COLO668 (cell line): ENCODE measurements at regions not wholly inside any gene's neighbourhood (a gene's known extent, or its start where the extent isn't known, plus 50 kb on each side); places are given as distances from the start of the nearest gene placed in this dataset.

Source experiments
- DNase-seq: peaks from one replicate; lab custom pipeline; 2025; ENCODE audit not compliant: unreplicated experiment; lab: John Stamatoyannopoulos, UW

GRCh38 chr3:94258851-94259250 is 196.0 kb downstream of the NSUN3 start:
- DNase-seq, result no peak

DNA sequence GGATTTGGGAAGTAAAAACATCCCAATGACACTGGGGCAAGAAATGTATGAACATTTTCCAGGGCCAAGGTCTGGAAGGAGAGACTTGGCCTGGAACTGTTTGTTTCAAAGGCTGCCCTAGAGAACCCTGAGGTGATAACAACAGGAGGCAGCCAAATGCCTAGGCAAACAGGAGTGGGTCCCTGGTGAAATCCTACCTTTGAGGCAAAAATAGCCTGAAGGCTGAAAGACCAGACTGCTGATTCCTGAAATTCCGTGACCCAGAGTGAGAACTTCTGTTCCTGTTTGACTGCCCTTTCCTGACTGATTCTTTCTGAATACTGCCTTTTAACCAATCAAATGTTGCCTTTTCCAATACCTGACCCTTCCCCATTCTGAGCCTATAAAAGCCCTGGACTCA is 196.4 kb downstream of the NSUN3 start:
- no peak for DNase-seq

DNA sequence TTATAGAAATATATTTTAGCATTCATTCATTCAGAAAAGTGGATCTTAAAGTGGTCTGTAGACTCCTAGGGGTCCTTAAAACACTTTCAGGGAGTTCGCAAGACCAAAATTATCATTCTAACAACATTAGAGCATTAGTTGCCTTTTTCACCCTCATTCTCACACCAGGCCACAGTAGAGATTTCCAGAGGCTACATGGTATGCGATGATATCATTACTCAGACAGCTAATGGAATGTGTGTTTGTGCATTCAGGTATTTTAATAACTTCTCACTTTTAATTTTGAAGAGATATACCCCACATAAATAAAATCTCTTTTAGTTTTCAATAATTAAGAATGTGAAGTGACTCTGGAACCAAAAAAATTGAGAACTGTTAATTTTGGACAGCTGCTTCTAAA is 206.9 kb downstream of the NSUN3 start:
- DNase-seq, result no peak

DNA sequence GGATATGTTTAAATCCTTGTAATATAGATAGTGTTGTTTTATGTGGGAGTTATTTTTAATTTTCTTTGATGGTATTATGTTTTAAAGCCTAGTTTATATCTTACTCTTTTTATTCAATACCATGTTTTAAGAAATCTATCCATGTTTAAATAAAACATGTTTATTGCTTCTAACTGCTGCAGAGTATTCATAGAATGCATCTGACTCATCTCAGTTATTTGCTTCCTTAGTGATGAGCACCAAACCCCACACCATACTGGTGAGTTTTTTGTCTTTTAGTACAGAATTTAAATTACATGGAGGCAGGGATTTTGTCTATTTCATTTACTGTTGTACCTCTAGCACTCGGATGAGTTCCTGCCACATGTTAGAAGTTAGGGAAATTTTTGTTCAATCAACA is 209.2 kb downstream of the NSUN3 start:
- DNase-seq, result no peak

DNA sequence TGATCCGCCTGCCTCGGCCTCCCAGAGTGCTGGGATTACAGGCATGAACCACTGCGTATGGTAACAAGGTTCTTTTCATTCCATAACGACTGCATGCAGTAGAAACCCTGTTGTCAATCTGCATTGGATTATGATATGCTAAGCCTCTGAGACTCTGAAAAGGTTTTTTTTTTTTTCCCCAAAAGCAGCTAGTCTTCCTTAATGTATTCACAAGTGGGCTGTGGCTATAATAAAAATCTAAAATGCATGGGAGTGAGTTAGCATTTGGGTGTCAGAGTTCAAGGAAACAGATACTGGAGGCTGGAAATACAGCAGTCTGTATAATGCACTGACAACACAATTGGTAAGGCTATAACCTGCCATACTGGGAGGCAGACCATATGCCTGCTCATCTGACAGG is 218.1 kb downstream of the NSUN3 start:
- no peak for DNase-seq

GRCh38 chr3:94285872-94286271 is 223.0 kb downstream of the NSUN3 start:
- DNase-seq, result no peak

GRCh38 chr3:94291686-94292085 is 228.8 kb downstream of the NSUN3 start:
- no peak for DNase-seq

- DNase-seq, result no peak
These were observed 229.3 kb downstream of the NSUN3 start for GRCh38 chr3:94292151-94292550.

DNA sequence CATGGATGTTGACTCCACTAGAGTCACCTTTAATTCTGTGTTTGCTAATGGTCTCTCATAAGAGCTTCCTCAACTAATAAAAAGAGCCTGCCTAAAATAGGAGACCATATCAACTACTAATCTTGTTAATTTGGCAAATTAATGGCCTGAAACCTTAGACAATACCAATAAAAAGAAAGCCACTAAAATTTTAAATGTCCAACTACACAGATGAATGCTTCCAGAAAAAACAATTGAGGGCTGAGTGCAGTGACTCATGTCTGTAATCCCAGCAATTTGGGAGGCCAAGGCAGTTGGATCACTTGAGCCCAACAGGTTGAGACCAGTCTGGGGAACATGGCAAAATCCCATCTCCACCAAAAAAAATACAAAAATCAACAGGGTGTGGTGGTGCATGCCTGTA is 230.9 kb downstream of the NSUN3 start:
- no peak for DNase-seq

- no peak for DNase-seq
These were observed 231.9 kb downstream of the NSUN3 start for GRCh38 chr3:94294806-94295205.

DNA sequence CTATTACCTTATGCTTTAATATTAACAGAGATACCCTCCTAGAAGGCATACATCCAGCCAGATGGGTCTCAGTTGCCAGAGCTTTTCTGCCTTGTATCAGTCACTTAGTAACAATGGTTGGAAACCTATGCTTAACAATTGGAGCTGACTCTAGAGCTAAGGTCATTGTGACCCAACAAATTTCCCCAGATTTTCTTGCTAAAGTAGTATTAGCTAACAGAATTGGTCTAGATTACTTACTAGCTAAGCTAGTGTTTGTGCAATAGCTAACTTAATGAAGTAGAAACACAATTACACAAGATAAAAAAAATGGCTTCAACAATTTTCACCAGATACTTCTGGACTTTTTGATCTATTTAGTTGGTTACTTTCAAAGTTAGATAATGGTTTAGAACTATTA is 236.9 kb downstream of the NSUN3 start:
- no peak for DNase-seq

DNA sequence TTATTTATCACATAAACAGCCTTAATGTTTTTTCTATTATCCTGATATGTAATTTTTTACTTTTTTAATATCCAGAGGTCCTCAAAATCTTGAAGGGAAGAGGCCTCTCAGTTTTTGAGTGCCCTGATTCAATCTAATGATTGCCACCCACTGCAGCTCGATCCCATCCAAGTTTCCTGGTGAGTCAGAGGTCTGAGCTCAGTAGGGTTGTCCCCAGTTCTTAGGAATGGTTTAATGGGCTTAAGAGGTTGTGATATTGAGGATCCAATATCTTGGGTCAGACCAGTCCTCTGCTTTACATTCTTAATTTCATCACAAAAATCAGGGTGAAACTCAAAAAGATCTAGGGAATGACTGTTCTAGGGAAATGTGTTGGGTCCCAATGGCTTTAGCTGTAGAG is 238.5 kb downstream of the NSUN3 start:
- no peak for DNase-seq

DNA sequence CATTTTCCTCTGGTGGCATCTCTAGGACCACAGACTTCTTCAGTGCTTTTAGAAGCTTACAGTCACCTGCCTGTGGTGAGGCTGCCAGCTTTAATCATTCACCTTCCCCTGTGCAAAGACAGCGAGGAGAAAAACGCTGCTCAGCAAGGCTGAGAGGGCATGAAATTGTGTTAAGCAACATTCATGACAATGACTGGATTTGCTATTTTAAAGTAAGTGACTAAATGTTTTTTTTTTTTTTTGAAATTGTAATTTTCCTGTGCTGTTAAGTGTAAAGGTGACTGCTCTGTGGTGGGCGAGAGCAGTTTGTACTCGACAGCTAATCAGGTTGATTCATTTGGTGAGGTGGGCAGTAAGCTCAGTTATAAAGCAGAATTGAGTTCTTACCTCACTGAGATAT is 240.4 kb downstream of the NSUN3 start:
- DNase-seq, result no peak

DNA sequence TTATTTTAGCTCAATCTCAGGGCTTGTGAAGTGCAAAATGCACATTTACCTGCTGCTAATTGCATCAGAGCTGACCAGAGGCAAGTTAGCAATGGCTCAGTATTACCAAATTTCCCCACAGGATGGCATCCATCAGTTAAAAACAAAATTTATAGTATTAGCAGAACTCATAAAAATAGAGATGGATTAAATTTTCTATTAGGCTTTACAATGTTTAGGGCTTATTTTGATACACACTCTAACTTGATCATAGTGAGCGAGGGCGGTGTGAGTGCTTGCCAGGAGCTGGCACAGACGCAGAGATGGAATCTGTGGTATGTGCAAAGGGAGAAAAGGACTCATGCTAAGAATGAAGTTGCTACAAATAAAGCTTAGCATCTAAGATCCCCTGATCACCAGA is 241.0 kb downstream of the NSUN3 start:
- no peak for DNase-seq

- no peak for DNase-seq
These were observed 242.1 kb downstream of the NSUN3 start for GRCh38 chr3:94304954-94305353.

- no peak for DNase-seq
These were observed 243.2 kb downstream of the NSUN3 start for GRCh38 chr3:94305835-94306611.

DNA sequence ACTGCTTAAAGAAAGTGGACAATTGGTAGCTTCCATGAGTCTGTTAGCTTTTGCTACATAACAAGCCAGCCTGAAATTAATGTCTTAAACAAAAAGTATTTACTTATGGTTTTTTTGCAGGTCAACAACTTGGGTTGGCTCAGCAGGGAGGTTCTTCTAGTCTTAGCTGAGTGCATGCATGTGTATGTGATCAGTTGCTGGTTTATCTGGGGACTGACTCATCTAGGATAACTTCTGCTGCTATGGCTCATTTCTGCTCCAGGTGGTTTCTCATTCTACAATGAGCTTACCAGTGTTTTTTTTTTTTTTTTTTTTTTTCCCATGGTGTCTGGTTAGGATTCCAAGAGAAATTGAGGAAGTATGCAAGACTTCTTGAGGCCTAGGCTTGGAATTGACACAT is 244.7 kb downstream of the NSUN3 start:
- no peak for DNase-seq

GRCh38 chr3:94308767-94309166 is 245.9 kb downstream of the NSUN3 start:
- no peak for DNase-seq

DNA sequence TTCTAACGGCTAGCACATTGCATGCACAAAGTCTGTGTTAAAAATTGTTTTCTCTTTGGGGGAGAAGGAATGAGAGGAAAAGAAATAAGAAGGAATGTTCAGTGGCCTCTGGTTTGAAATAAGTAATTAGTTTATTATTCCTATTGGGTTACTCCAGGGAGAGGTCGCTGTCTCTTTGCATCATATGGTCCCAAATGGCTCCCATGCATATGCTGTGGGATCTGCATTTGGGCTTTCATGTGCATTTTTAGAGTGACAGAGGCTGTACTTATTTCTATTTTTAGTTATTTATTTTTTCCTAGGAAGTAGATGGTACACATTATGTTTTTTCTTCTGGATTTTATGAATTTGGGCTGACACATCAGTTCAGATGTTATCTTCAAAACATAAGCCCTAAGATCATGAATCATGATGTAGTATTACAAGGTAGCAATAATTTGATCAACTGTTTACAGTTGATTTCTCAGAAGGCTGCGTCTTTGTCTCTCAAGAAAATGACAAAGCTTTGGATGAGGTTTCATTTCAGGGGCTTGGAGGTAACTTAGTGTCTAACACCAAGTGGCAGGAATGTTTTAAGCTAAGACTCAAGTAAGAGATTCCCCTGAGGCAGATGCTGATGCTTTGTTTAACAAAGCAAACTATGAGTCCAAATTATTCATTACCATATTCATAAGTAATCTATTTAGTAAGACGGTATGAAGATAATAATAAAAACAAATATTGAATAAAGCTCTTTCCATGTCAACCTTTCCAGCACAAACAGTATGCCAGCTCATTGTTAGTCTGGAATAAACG is 247.7 kb downstream of the NSUN3 start:
- no peak for DNase-seq

GRCh38 chr3:94311651-94312050 is 248.8 kb downstream of the NSUN3 start:
- DNase-seq, result no peak

- DNase-seq, result no peak
These were observed 251.5 kb downstream of the NSUN3 start for GRCh38 chr3:94314218-94314883.

- no peak for DNase-seq
These were observed 254.2 kb downstream of the NSUN3 start for GRCh38 chr3:94317017-94317416.
